ENCODE measurements at regions not wholly inside any gene's neighbourhood (a gene's known extent, or its start where the extent isn't known, plus 50 kb on each side); places are given as distances from the start of the nearest gene placed in this dataset.

DNA sequence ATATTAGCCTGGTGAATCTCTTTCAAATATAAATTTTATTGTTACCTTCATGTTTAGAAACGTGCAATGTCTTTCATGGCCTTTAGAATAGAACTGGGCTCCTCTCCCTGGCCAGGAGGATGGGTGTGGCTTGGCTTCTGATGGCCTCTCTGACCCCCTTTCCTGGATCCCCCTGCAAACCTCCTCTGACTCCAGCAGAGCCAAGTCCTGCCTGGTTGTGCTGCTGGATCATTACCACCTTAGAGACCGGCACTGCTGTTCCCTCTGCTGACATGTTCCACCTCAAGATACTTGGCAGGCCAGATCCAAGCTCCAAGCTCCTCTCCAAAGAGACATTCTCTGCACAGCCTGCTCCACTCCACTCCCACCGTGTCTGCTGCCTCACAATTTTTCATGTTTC lies 823.8 kb upstream of the HS6ST1 start:
- TF ChIP-seq, protein P1, sequence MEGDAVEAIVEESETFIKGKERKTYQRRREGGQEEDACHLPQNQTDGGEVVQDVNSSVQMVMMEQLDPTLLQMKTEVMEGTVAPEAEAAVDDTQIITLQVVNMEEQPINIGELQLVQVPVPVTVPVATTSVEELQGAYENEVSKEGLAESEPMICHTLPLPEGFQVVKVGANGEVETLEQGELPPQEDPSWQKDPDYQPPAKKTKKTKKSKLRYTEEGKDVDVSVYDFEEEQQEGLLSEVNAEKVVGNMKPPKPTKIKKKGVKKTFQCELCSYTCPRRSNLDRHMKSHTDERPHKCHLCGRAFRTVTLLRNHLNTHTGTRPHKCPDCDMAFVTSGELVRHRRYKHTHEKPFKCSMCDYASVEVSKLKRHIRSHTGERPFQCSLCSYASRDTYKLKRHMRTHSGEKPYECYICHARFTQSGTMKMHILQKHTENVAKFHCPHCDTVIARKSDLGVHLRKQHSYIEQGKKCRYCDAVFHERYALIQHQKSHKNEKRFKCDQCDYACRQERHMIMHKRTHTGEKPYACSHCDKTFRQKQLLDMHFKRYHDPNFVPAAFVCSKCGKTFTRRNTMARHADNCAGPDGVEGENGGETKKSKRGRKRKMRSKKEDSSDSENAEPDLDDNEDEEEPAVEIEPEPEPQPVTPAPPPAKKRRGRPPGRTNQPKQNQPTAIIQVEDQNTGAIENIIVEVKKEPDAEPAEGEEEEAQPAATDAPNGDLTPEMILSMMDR (IDR thresholded peaks at IDR 0.05) = no peak
- TF ChIP-seq TAF1 (IDR thresholded peaks at IDR 0.05; ENCODE audit: borderline replicate concordance, low read depth, low read length) = no peak

Measured in SK-N-SH (cell line).